Hepatic stellate cell (primary cell): ENCODE measurements at regions not wholly inside any gene's neighbourhood (a gene's known extent, or its start where the extent isn't known, plus 50 kb on each side); places are given as distances from the start of the nearest gene placed in this dataset.
A peak's percentile ranks its signal among the peaks of the same experiment; 100 is the strongest.

Experiments used
- DNase-seq: peaks from one replicate; pipeline ENCODE4 v3.0.0; 2011; ENCODE audit warnings: low spot score

DNA sequence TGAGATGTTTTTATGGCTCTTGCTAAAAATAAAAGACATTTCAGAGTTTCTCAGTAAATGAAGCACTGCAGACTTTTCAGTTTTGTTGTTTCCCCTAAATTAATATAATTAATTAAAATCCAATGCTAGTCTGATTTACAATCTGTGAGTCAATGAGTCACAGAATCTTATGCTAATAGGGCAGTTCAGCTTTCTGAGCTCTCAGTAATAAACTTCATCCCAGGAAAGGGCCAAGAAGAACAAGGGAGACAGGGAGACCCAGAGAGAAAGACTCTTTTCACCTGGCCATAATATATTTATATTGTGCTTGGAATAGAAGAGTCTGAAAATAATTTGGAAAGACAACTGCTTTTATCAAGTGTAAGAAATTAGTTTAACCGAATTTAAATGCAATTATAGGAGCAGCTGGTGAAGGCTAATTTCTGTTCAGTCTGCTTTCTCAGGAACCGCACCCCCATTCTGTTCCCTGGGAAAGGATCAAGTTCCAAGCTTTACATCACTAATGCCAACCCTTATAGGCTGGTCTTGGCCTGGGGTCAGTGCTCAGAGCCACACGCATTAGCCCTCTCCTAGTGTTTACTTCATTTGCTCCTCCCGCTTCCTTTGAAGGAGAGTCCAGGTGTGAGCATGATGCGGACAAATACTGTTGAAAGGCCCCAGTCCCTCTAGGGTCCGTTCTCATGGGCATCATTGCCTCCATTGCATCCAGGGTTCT, 145.6 kb downstream of the ZBTB18 start:
- DNase-seq, result no peak

DNA sequence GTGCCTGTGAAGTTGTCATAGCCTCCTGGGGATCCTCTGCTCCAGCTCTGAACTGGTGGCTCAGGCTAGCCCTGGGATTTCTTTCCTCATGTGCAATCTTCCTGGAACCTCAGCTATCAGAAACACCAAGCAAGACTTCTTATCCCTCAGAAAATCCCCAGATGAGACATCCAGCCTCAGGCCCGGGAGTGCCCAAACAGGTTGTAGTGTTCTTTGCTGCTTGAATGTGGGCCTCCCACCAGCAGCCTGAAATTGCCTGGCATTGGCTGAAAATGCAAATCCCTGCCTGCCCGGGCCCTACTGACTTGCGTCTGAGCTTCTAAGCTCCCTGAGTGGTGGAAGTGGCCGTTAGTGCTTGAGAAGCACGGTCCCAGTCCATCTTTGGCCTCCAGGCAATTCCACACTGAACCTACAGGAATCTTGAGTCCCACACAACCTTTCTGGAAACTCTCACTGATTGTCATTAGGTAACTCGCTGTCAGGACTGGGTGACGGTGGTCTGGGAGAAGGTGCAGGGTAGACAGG, 146.8 kb downstream of the ZBTB18 start:
- no peak for DNase-seq

GRCh38 chr1:244199902-244200301, 148.8 kb downstream of the ZBTB18 start:
- DNase-seq, result no peak

DNA sequence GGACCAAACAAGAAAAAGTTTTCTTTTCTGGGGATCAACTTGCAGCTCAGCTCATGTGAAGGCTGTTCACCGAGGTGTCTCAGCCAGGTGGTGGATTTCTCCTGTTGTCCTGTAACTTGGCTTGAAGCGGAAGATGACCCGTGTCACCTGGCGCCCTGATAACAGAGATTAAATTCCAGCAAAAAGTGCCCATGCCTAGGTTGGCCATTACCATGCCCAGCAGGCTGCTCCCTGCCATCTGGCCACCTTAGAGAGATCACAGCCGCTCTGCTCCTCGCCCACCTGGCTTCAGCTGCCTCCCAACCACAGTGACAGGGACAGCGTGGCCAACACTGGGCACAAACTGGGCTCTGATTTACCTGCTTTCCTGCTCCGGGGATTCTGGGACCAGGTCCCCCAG, 149.5 kb downstream of the ZBTB18 start:
- DNase-seq, result no peak

- DNase-seq, result no peak
Observed at GRCh38 chr1:244201750-244202149, 150.7 kb downstream of the ZBTB18 start.

DNA sequence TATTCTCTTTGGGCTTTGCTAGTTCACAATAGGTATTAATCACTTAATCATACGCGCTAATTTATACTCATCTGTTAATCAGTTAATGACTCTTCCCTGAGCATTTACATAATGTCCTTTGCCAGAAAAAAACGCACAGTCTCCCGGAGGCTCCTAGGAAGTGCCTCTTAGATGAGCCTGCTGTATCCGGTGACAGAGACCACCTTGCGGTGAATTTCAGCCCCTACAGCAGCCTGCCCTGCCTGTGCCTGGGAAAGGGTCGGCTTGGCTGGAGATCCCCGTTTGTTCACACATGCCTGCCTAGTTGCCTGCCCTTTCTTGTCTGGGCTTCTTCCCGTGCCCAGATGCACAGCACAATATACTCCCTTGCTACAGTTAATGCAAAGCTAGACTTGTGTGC, 152.9 kb downstream of the ZBTB18 start:
- DNase-seq, result no peak

DNA sequence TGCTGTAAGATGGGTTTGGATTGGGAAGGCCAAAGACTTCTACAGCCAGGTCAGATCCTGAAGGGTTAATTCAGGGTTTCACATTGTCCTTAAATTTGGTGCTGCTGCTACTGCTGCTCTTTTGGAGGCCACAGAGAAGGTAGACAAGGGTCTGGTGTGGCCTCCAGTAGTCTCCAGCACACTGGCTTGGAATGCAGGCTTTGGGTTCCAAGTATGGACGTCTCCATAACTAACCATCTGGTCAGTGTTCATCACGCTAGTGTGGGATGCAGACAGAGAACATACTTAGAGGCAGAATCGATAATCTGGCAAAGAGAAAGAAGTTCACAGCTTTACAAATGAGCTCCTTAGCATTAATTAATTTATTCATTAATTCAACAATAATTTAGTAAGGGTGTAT, 154.1 kb downstream of the ZBTB18 start:
- no peak for DNase-seq

DNA sequence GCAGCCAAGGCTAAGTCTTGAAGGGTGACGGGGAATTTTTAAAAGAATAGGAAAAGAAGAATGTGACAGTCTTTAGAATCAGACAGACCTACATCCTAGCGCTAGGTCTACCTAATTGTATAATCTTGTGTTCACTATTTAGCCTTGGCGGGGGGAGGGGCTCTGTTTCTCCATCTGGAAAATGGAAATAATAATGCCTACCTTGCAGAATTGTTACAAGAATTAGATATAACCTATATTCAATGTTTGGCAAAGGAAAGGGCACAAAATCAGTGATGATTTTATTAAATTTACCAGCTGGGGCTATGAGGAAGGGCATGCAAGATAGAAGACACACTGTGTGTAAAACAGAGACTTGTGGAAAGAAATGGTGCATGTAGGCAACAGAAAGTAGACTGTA, 154.8 kb downstream of the ZBTB18 start:
- DNase-seq, result no peak

DNA sequence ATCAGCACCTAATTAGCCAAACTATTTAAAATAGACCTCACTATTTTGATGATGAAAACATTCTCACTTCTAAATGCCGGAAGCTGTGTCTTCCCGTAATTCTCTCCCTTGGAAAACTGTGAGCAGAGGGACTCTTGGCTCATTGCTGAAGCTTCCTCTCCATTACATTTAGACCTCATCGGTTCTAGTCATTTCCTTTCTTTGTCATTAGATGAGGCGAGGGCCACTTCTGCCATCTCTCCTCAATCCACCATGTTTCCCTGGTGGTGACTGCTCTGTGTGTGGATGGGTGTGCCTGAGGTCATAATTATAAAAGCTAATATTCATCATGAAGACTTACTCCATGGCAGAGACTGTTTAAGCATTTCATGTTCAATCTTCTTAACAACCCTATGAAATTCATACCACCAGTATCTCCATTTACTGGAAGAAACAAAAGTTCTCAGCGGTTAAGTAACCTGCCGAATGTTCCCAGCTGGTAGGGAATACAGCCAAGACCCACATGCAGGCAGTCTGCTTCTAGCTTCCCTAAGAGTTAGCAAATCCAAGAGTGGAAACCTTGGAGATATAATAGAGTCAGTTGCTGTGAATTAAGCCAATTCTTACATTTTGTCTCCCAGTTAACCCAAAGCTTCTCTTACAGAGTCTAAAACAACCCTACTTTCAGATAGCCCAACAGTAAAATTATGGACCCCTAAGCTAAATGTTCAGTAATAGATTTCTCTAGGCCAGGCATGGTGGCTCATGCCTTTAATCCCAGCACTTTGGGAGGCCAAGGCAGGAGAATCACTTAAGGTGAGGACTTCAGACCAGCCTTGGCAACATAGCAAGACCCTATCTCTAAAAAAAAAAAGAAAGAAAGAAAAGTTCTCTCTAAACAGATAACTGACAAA, 156.2 kb downstream of the ZBTB18 start:
- no peak for DNase-seq

- DNase-seq, result no peak
Observed at GRCh38 chr1:244207935-244208244, 156.8 kb downstream of the ZBTB18 start.

DNA sequence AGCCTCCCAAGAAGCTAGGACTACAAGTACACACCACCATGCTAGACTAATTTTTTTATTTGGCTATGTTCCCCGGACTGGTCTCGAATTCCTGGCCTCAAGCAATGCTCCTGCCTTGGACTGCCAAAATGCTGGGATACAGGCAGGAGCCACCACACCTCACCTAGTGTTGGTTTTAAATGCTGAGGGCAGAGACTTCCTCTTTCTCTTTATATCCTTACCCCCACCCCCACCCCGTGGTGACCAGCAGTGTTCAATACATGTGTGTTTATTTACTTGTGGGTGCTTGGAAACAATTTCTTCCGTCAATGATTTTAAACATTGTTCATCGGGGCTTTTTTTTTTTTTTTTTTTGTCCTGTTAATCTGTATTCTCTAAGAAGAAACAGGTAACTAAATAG, 158.9 kb downstream of the ZBTB18 start:
- DNase-seq, result no peak

- no peak for DNase-seq
Observed at GRCh38 chr1:244210884-244211558, 159.9 kb downstream of the ZBTB18 start.

GRCh38 chr1:244211559-244211944, 160.5 kb downstream of the ZBTB18 start:
- no peak for DNase-seq

GRCh38 chr1:244212219-244212618, 161.1 kb downstream of the ZBTB18 start:
- no peak for DNase-seq

DNA sequence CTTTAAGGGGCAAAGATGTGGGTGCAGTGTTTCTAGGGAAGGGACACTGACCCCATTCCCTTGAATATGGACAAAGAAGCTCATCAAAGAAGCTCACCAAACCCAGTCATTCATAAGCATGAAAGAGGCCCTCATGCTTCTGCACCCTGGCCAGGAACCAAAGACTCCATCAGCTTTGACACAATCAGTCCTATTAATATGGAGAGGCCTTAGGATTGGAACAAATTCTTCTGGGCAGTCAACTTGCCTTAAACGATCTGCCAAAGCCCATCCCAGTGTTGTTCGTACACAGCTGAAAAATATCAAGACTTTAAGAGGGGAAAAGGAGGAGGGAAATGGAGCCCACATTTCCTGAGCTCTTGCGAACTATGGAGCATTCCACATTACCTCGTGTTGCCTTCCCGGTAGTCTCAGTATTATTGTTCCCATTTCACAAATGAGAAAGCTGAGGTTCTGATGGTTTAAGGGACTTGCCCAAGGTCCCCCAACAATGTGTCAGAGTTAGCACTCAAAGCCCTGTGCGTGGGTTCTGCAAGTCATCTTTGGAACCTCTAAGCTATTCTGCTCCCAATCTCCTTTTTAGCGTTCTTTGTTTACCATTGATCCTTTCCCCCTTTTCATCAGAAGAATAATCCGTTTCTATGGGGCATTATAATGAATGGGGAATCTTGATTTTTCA, 161.9 kb downstream of the ZBTB18 start:
- DNase-seq, result no peak

- DNase-seq, result peak; percentile 91
Observed at GRCh38 chr1:244214009-244214967, 163.2 kb downstream of the ZBTB18 start.

DNA sequence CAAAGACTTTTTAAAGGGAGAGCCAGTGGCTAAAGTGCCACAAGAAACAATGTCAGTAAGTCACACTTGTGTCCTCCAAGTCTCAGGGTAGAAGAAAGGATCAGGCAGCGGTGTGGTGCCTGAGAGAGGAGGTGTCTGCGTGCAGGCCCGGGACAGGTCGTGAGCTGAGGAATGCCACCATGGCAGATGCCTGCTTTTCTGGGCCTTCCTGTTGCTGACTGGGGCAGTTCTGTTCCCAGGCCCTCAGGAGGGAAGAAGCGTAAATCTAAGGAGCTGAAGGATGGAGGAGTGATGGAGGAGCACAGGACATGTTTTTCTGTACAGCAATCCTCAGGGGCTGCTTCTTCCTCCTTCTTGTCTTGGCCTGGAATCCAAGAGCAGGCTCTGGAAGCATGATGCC, 165.8 kb downstream of the ZBTB18 start:
- no peak for DNase-seq

DNA sequence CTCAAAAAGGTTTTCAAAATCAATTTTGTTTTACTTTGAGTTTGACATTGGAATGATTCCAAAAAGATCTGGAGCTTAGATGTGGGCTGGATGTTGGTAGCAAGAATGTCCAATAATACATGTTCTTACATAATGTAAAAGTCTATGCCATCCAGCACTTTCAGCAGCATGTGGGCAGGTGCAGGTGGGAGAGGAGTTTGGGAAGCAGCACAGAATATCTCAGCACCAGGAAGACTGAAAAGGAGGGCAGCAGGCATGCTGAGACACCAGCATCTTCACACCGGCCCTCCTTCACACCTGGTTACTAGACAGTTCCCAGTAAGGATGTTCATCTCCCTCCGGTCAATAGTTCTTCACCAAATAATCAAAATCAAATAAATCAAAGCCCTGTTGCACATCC, 166.6 kb downstream of the ZBTB18 start:
- no peak for DNase-seq

DNA sequence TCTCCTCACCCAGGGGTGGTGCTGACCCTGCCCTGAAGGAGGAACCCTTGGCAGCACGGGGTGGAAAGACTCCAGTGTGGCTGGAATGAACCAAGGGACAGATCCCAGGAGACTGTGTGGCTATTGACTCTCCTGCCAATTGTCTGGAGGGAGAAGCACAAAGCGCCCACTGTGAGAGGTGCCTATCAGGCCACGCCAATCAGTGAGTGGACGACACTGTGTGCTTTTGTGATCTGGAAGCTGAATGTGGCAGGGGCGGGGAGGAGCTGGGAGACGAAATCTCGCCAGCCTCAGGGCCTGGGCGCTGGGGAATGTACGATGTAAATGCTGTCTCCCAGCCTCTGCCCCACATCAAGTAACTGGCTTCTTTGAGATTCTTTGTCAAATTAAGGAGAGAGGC, 167.1 kb downstream of the ZBTB18 start:
- no peak for DNase-seq

DNA sequence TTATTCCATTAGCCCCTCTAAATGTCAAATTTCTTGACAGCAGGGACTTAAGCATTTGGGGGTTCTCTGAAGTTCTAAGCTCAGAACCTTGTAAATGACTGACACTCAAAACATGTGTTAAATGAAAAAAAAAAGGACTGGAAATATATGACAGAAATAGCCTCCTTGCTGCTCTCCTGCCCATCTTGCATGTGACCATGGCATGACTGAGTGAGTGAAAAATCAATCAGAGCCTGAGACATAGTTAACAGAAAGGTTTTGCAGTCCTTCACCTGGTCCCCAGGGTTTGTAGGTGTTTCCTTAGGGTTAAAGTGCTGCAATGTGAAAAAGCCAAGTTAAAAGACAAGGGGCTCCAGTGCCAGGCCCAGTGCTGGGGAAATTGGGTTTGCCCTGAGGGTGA, 168.1 kb downstream of the ZBTB18 start:
- DNase-seq, result no peak

DNA sequence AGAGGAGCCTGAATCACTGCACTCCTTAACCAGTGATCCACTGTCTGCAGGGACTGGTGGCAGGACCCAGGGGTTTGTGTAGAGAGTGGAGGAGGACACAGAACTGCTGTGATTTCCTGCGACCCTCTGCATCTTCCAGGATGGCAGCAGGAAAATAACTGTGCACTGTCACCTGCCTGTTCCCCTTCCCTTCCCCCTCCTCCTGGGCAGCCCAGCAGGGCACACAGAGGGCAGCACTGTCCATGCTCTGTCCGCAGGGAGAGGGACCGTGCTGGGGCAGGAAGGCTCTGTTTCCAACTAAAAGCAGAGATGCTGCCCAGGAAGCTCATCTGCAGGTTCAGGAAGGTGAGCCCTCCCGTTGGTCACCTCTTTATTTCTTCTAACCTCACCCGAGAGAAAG, 168.7 kb downstream of the ZBTB18 start:
- no peak for DNase-seq
